Trophoblast cell (in vitro differentiated cells and primary cell): ENCODE measurements at regions not wholly inside any gene's neighbourhood (a gene's known extent, or its start where the extent isn't known, plus 50 kb on each side); places are given as distances from the start of the nearest gene placed in this dataset.

Experiments
- DNase-seq, 2 donors: peaks; one replicate each; pipeline ENCODE4 v3.0.0-alpha.2; 2016
- H2AFZ ChIP-seq: 2 replicates; pipeline ENCODE4 v1.6.1; 2013; ENCODE audit warnings: low read length, moderate library complexity, mild to moderate bottlenecking; ENCODE audit not compliant: insufficient read depth, poor library complexity
- H2AK5ac ChIP-seq: 2 replicates; pipeline ENCODE4 v1.6.1; 2013; ENCODE audit warnings: mild to moderate bottlenecking, low read length
- H2BK120ac ChIP-seq: 2 replicates; pipeline ENCODE4 v1.6.1; 2013; ENCODE audit warnings: low read length, mild to moderate bottlenecking, moderate library complexity; ENCODE audit not compliant: insufficient read depth, poor library complexity
- H2BK12ac ChIP-seq: 2 replicates; pipeline ENCODE4 v1.6.1; 2013; ENCODE audit warnings: mild to moderate bottlenecking, low read length, moderate library complexity
- H2BK5ac ChIP-seq: 2 replicates; pipeline ENCODE4 v1.6.1; 2013; ENCODE audit warnings: low read length, low read depth, moderate library complexity, mild to moderate bottlenecking; ENCODE audit not compliant: poor library complexity
- H3K14ac ChIP-seq: 2 replicates; pipeline ENCODE4 v1.6.1; 2013; ENCODE audit warnings: mild to moderate bottlenecking, low read length
- H3K18ac ChIP-seq: 2 replicates; pipeline ENCODE4 v1.6.1; 2013; ENCODE audit warnings: mild to moderate bottlenecking, low read length
- H3K23ac ChIP-seq: 2 replicates; pipeline ENCODE4 v1.6.1; 2013; ENCODE audit warnings: low read length
- H3K27ac ChIP-seq: 2 replicates; pipeline ENCODE4 v1.5.1; 2013; ENCODE audit warnings: low read depth, mild to moderate bottlenecking, inconsistent platforms, low read length, moderate library complexity
- H3K27me3 ChIP-seq: 2 replicates; pipeline ENCODE4 v1.6.1; 2013; ENCODE audit warnings: inconsistent platforms, mild to moderate bottlenecking, low read length, moderate library complexity; ENCODE audit not compliant: insufficient read depth
- H3K36me3 ChIP-seq, 2 experiments: 1 replicate in 1 of 2; 2 replicates in 1 of 2; pipeline ENCODE4 v1.6.1; 2013; ENCODE audit warnings: low read length in 2 of 2, mild to moderate bottlenecking in 2 of 2, moderate library complexity in 1 of 2; ENCODE audit not compliant: insufficient read depth in 2 of 2, control insufficient read depth in 1 of 2
- H3K4ac ChIP-seq: 2 replicates; pipeline ENCODE4 v1.6.1; 2013; ENCODE audit warnings: low read depth, mild to moderate bottlenecking, low read length, moderate library complexity
- H3K4me1 ChIP-seq, 2 experiments: 1 replicate in 1 of 2; 2 replicates in 1 of 2; pipeline ENCODE4 v1.6.1; 2013; ENCODE audit warnings: low read length in 2 of 2, mild to moderate bottlenecking in 2 of 2, moderate library complexity in 1 of 2; ENCODE audit not compliant: insufficient read depth in 2 of 2, control insufficient read depth in 1 of 2
- H3K4me2 ChIP-seq: 2 replicates; pipeline ENCODE4 v1.6.1; 2013; ENCODE audit warnings: inconsistent platforms, mild to moderate bottlenecking, low read length, moderate library complexity
- H3K4me3 ChIP-seq: 2 replicates; pipeline ENCODE4 v1.5.1; 2013; ENCODE audit warnings: mild to moderate bottlenecking, low read depth, low read length, inconsistent platforms
- H3K79me1 ChIP-seq: one replicate; pipeline ENCODE4 v1.6.1; 2013; ENCODE audit warnings: low read length
- H3K79me2 ChIP-seq: 2 replicates; pipeline ENCODE4 v1.6.1; 2013; ENCODE audit warnings: low read length, mild to moderate bottlenecking; ENCODE audit not compliant: control insufficient read depth, insufficient read depth, poor library complexity
- H3K9ac ChIP-seq: 2 replicates; pipeline ENCODE4 v1.6.1; 2013; ENCODE audit warnings: mild to moderate bottlenecking, low read length
- H3K9me3 ChIP-seq: 2 replicates; pipeline ENCODE4 v1.6.1; 2013; ENCODE audit warnings: low read depth, mild to moderate bottlenecking, control low read depth, inconsistent platforms, low read length; ENCODE audit not compliant: insufficient read depth
- H4K12ac ChIP-seq: 2 replicates; pipeline ENCODE4 v1.6.1; 2013; ENCODE audit warnings: low read depth, mild to moderate bottlenecking, low read length, moderate library complexity
- H4K8ac ChIP-seq: 2 replicates; pipeline ENCODE4 v1.6.1; 2013; ENCODE audit warnings: low read depth, mild to moderate bottlenecking, low read length, moderate library complexity
- H4K91ac ChIP-seq: one replicate; pipeline ENCODE4 v1.6.1; 2013; ENCODE audit warnings: low read depth, mild to moderate bottlenecking, low read length, moderate library complexity
- WGBS: extraction: QIAGEN DNeasy Blood & Tissue Kit; methylation state at CpG from one replicate; pipeline ENCODE4 v1.1.7; 2013; ENCODE audit warnings: missing lambda C conversion rate; ENCODE audit not compliant: insufficient read length, insufficient coverage; ENCODE audit errors: extremely low coverage; 5-methylcytosine and 5-hydroxymethylcytosine counted together

DNA sequence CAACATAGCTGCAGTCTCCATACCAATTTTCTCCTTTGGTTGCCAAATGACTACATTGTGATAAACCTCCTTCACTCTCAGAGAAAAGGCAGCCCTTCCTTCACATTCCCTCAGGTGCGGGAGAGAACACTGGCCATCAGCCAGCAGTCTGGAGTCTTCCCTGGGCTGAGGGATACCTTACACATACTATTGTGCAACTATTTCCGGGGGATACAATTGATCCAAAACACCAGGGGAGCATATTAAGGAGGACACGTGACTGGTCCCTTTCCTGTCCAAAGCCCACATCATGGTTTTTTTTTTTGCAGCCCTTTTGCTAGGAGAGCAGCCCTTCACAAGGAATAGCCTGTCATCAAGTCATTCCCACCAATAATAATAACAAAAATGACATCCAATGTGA, 172.1 kb upstream of the ZRANB2 start:
- WGBS, result no CpG with 5 or more reads among the region's 3 CpGs
- no peak overlapping the region for H2AK5ac ChIP-seq
- no peak overlapping the region for H2AFZ ChIP-seq
- no peak overlapping the region for H3K23ac ChIP-seq
- H3K4me2 ChIP-seq, result no peak overlapping the region
- no peaks in the 10 kb centered on the region for H3K9me3 ChIP-seq
- no peaks in the 10 kb centered on the region for H3K79me2 ChIP-seq
- no peak overlapping the region for H3K14ac ChIP-seq
- no peaks in the 10 kb centered on the region for H3K79me1 ChIP-seq
- H4K12ac ChIP-seq, result no peak overlapping the region
- H2BK120ac ChIP-seq, result no peak overlapping the region
- H3K27me3 ChIP-seq, result no peaks in the 10 kb centered on the region
- H2BK12ac ChIP-seq, result no peak overlapping the region
- H3K9ac ChIP-seq, result no peak overlapping the region
- no peaks in the 10 kb centered on the region for H3K36me3 ChIP-seq
- no peak overlapping the region for H4K8ac ChIP-seq
- no peak overlapping the region for H2BK5ac ChIP-seq
- H3K4me1 ChIP-seq, result no peaks in the 10 kb centered on the region
- no peak for DNase-seq
- no peak overlapping the region for H3K4me3 ChIP-seq
- H3K4ac ChIP-seq, result no peak overlapping the region
- no peak overlapping the region for H3K18ac ChIP-seq
- H4K91ac ChIP-seq, result no peak overlapping the region
- H3K27ac ChIP-seq, result no peak overlapping the region

DNA sequence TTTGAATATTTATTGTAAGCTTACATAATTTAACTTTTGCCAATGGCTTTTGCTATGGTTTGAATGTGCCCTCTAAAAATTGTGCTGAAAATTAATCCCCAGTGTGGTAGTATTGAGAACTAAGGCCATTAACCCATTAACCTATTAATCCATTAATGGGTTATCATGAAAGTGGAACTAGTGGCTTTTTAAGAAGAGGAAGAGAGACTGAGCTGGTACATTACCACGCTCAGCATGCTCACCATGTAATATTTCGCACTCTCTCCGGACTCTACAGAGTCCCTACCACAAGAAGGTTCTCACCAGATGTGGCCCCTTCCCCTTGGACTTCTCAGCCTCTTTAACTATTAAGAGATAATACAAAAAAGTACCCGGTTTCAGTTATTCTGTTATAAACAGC, 164.4 kb upstream of the ZRANB2 start:
- no peak for DNase-seq
- Histone ChIP-seq H3K9me3 (no peaks in the 10 kb centered on the region), H3K79me2 (no peaks in the 10 kb centered on the region), H2BK5ac (no peak overlapping the region), H3K4ac (no peak overlapping the region), H4K91ac (no peak overlapping the region), H2BK12ac (no peak overlapping the region), H3K27me3 (no peaks in the 10 kb centered on the region), H3K4me2 (no peak overlapping the region), H3K18ac (no peak overlapping the region), H4K12ac (no peak overlapping the region), H3K14ac (no peak overlapping the region), H4K8ac (no peak overlapping the region), H3K4me1 (no peaks in the 10 kb centered on the region), H3K9ac (no peak overlapping the region), H3K36me3 (no peaks in the 10 kb centered on the region), H2AK5ac (no peak overlapping the region), H3K4me3 (no peak overlapping the region), H3K23ac (no peak overlapping the region), H3K79me1 (no peaks in the 10 kb centered on the region), H2AFZ (no peak overlapping the region), H2BK120ac (no peak overlapping the region), H3K27ac (no peak overlapping the region)
- WGBS, result no CpG with 5 or more reads among the region's 4 CpGs

- Histone ChIP-seq H3K18ac (no peak overlapping the region), H4K91ac (no peak overlapping the region), H3K79me2 (no peaks in the 10 kb centered on the region), H3K4me3 (no peak overlapping the region), H2AK5ac (no peak overlapping the region), H2BK120ac (no peak overlapping the region), H3K14ac (no peak overlapping the region), H3K9me3 (no peaks in the 10 kb centered on the region), H2AFZ (no peak overlapping the region), H3K79me1 (no peaks in the 10 kb centered on the region), H2BK12ac (no peak overlapping the region), H3K27me3 (no peaks in the 10 kb centered on the region), H4K12ac (no peak overlapping the region), H3K4ac (no peak overlapping the region), H3K36me3 (no peaks in the 10 kb centered on the region), H3K23ac (no peak overlapping the region), H3K27ac (no peak overlapping the region), H2BK5ac (no peak overlapping the region), H3K4me2 (no peak overlapping the region), H3K4me1 (no peaks in the 10 kb centered on the region), H4K8ac (no peak overlapping the region), H3K9ac (no peak overlapping the region)
- DNase-seq, result no peak
- WGBS, result no CpG with 5 or more reads among the region's 1 CpG
These were observed 161.4 kb upstream of the ZRANB2 start for GRCh38 chr1:71242239-71242638.

GRCh38 chr1:71240656-71241055, 159.8 kb upstream of the ZRANB2 start:
- Histone ChIP-seq H3K27me3 (no peaks in the 10 kb centered on the region), H2AFZ (no peak overlapping the region), H3K36me3 (no peaks in the 10 kb centered on the region), H3K14ac (no peak overlapping the region), H4K8ac (no peak overlapping the region), H3K18ac (no peak overlapping the region), H3K4ac (no peak overlapping the region), H3K9ac (no peak overlapping the region), H2BK5ac (no peak overlapping the region), H3K79me1 (no peaks in the 10 kb centered on the region), H2BK12ac (no peak overlapping the region), H3K79me2 (no peaks in the 10 kb centered on the region), H3K9me3 (no peaks in the 10 kb centered on the region), H3K27ac (no peak overlapping the region), H3K4me3 (no peak overlapping the region), H3K23ac (no peak overlapping the region), H4K12ac (no peak overlapping the region), H2BK120ac (no peak overlapping the region), H2AK5ac (no peak overlapping the region), H3K4me2 (no peak overlapping the region), H4K91ac (no peak overlapping the region), H3K4me1 (no peaks in the 10 kb centered on the region)
- no CpG with 5 or more reads among the region's 1 CpG for WGBS
- DNase-seq, result no peak
